ENCODE measurements at regions not wholly inside any gene's neighbourhood (a gene's known extent, or its start where the extent isn't known, plus 50 kb on each side); places are given as distances from the start of the nearest gene placed in this dataset.
"Not testable (repeated sequence)": the region's sequence is repeated elsewhere in the genome, so short reads cannot be mapped to it uniquely, and the experiment has no call there.

DNA sequence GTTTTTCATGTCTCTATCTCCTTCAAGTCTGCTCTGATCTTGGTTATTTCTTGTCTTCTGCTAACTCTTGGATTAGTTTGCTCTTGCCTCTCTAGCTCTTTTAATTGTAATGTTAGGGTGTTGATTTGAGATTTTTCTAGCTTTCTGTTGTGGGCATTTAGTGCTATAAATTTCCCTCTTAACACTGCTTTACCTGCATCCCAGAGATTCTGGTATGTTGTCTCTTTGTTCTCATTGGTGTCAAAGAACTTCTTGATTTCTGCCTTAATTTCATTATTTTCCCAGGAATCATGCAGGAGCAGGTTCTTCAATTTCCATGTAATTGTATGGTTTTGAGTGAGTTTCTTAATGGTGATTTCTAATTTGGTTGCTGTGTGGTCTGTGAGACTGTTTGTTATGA is 128.5 kb upstream of the ZNF267 start:
- DNase-seq (ENCODE audit: low read depth): not testable (repeated sequence)

DNA sequence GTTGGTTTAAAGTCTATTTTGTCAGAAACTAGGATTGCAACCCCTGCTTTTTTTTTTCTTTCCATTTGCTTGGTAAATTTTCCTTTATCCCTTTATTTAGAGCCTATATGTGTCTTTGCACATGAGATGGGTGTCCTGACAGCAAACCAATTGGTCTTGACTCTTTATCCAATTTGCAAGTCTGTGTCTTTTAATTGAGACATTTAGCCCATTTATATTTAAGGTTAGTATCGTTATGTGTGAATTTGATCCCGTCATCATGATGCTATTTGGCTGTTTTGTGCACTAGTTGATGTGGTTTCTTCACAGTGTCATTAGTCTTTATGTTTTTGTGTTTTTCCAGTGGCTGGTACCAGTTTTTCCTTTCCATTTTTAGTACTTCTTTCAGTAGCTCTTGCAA is 127.7 kb upstream of the ZNF267 start:
- DNase-seq (ENCODE audit: low read depth): no peak

DNA sequence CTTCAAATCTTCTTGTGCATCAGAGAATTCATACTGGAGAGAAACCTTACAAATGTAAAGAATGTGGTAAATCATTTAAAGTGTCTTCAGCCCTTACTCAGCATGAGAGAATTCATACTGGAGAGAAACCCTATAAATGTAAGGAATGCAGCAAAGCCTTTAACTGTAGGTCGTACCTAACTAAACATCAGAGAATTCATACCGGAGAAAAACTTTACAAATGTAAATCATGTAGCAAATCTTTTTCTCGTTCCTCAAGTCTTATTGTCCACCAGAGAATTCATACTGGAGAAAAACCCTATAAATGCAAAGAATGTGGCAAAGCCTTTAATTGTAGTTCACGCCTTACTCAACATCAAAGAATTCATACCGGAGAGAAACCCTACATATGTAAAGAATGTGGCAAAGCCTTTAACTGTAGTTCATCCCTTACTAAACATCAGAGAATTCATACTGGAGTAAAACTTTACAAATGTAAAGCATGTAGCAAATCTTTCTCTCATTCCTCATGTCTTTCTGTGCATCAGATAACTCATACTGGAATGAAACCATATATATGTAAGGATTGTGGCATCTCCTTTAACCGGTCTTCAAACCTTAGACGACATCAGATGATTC is 118.5 kb upstream of the ZNF267 start:
- DNase-seq (ENCODE audit: low read depth): no peak

DNA sequence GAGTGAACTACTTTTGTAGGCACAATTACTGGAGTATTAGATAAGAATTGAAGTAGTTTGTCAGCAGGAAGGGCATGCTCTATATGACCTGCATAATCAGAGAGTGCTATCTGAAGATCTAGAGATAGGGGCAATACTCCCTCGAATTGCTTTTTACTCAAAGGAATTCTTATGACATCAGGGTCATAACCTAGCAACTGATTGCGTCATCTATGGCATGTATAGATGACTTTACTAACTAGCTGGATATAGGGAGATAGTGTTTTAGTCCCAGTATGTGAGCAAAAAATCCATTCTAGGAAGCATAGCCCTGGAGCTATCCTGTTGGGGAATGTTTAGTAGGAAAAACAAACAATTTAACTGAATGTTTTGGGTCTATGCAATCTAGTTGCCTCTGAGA is 109.5 kb upstream of the ZNF267 start:
- DNase-seq (ENCODE audit: low read depth): no peak

- DNase-seq (ENCODE audit: low read depth): no peak
Observed at GRCh38 chr16:31767267-31767666, 106.3 kb upstream of the ZNF267 start.

GRCh38 chr16:31780342-31780741 is 93.3 kb upstream of the ZNF267 start:
- no peak for DNase-seq (ENCODE audit: low read depth)

- no peak for DNase-seq (ENCODE audit: low read depth)
Observed at GRCh38 chr16:31785126-31785525, 88.5 kb upstream of the ZNF267 start.

- DNase-seq (ENCODE audit: low read depth): no peak
Observed at GRCh38 chr16:31807086-31807485, 66.5 kb upstream of the ZNF267 start.

GRCh38 chr16:31810863-31811262 is 62.7 kb upstream of the ZNF267 start:
- no peak for DNase-seq (ENCODE audit: low read depth)

- DNase-seq (ENCODE audit: low read depth): not testable (repeated sequence)
Observed at GRCh38 chr16:31816141-31816540, 57.5 kb upstream of the ZNF267 start.

DNA sequence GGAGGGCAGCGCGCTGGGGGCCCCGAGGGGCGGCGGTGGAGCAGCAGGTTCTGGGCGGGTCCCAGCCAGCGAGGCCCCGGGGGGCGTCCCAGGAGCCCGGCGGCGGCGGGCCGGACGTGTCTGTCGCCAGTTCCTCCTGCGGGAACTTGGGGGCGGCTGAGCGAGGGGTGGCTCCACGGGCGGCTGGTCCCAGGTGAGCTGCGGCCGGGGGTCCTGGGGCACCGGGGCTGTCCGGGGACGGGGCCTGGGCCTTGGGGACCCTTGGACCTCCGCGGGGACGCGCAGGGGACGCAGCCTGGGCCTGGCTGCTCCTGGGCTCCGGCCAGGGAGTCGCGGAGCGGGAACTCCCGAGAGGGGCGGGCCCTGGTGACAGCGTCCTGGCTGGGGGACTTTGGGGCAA is 54.2 kb upstream of the ZNF267 start:
- no peak for DNase-seq (ENCODE audit: low read depth)

DNA sequence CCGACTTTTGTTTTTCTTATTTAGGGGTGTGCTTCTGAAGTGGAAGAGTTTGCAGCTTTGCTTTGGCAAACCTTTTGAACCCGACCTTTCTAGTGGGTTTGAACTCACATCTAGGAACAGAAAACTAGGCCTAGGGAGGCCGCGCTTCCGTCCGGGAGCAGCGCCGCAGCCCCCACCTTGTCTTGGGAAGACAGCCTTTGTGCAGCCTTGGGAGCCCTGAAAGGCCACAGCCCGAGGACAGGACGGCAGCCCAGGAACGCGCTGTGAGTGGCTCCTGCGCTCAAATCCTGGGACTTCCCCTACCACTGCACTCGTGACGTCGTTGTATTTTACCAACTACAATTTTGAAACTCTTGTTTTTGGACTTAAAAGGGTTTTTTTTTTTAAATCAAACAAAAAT is 53.7 kb upstream of the ZNF267 start:
- no peak for DNase-seq (ENCODE audit: low read depth)
